Vagina (tissue), 2 donors: ENCODE measurements at regions not wholly inside any gene's neighbourhood (a gene's known extent, or its start where the extent isn't known, plus 50 kb on each side); places are given as distances from the start of the nearest gene placed in this dataset.

Source experiments
- POLR2A ChIP-seq, 2 donors: fragments of 450-650 bp; IDR thresholded peaks; one replicate each; pipeline ENCODE4 v1.6.1; 2017; ENCODE audit warnings: antibody characterized with exemption in 2 of 2, mild to moderate bottlenecking in 2 of 2, moderate library complexity in 2 of 2
- TF ChIP-seq, protein P1 (sequence below), 3 experiments: fragments of 450-650 bp in 2 of 3; fragments of 200-600 bp in 1 of 3; sonication (generic) in 1 of 3; IDR thresholded peaks; one replicate each; pipeline ENCODE4 v1.5.1; 2017 to 2019; ENCODE audit warnings: antibody characterized with exemption in 3 of 3, mild to moderate bottlenecking in 2 of 3, moderate library complexity in 2 of 3

DNA sequence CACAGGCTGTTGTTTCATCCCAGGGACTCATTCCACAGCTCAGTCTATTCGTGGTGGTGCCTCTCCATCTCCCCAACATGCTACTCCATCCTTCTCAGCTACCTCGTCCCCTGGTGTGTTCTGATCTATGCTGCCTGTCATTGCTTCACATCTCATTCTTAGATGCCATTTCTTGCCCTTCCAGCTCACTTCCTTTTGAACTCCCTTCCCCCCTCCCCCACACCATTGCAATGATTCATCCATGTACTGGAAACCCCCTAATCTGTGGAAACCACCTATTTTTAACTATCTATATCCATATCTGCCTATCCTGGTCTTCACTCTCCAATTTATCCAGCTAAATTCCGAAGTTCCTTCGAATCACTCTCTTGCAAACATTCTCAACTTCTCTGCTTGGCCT is 65.7 kb upstream of the PARD3B start:
- TF ChIP-seq, protein P1, sequence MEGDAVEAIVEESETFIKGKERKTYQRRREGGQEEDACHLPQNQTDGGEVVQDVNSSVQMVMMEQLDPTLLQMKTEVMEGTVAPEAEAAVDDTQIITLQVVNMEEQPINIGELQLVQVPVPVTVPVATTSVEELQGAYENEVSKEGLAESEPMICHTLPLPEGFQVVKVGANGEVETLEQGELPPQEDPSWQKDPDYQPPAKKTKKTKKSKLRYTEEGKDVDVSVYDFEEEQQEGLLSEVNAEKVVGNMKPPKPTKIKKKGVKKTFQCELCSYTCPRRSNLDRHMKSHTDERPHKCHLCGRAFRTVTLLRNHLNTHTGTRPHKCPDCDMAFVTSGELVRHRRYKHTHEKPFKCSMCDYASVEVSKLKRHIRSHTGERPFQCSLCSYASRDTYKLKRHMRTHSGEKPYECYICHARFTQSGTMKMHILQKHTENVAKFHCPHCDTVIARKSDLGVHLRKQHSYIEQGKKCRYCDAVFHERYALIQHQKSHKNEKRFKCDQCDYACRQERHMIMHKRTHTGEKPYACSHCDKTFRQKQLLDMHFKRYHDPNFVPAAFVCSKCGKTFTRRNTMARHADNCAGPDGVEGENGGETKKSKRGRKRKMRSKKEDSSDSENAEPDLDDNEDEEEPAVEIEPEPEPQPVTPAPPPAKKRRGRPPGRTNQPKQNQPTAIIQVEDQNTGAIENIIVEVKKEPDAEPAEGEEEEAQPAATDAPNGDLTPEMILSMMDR (IDR thresholded peaks at IDR 0.05), result no peak
- TF ChIP-seq POLR2A (IDR thresholded peaks at IDR 0.05), result no peak
